ENCODE measurements at regions not wholly inside any gene's neighbourhood (a gene's known extent, or its start where the extent isn't known, plus 50 kb on each side); places are given as distances from the start of the nearest gene placed in this dataset.

DNA sequence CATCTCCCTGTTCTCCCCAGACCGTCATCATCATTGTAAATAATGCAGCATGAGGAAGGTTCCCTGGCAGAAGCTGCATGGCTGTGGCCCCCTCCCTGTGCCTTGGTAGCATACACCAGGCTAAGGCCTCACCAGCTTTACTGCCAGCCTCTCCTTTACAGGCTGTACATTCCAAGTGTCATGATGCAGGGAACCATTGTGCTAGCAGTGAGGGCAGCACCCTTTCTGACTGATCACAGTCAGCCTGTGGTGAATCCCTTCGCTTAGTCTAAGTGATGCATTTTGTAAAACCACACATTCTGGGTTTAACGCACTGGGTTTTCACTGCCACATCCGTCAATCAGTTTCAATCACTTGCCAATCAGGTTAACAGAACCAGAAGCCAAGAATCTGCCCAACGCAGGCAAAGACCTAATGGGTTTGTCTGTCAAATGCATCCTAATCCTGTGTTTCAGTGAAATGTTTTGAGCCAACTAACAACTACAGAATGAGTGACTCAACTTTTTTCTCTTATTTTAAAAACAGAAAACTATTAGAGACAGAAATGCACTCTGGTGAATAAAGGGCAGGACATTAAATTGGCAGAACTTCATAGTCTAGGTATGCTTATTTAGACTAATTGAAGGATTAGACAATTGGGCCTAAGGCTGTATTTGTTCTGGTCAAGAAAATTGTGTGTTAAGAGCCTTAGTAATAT, 225.9 kb upstream of the DPH6 start:
- H3K27me3 Mint-ChIP-seq (ENCODE audit: low read depth) = no peaks in the 10 kb centered on the region
- Histone ChIP-seq H4K5ac (ENCODE audit: insufficient read length, low read depth, low read length) (no peak overlapping the region), H2BK12ac (ENCODE audit: insufficient read length, low read depth, low read length) (no peak overlapping the region), H2BK120ac (ENCODE audit: low read depth, low read length, poor library complexity, severe bottlenecking) (no peak overlapping the region), H2AFZ (ENCODE audit: low read length) (no peak overlapping the region), H3K4ac (ENCODE audit: low read depth, low read length) (no peak overlapping the region), H2BK15ac (ENCODE audit: low read depth, low read length) (no peak overlapping the region), H2BK20ac (ENCODE audit: low read depth, low read length, poor library complexity, severe bottlenecking) (no peak overlapping the region), H2AK5ac (ENCODE audit: insufficient read length, low read length) (no peak overlapping the region), H3K18ac (ENCODE audit: insufficient read length, low read depth, low read length) (no peak overlapping the region), H3K14ac (ENCODE audit: insufficient read depth, low read length) (no peak overlapping the region), H3K23ac (ENCODE audit: insufficient read length, low read depth, low read length) (no peak overlapping the region), H3K4me1 (ENCODE audit: insufficient read depth, low read length) (no peaks in the 10 kb centered on the region), H3K23me2 (ENCODE audit: insufficient read length, low read depth, low read length, poor library complexity, severe bottlenecking) (no peaks in the 10 kb centered on the region), H3K56ac (ENCODE audit: insufficient read length, low read depth, low read length) (no peak overlapping the region), H4K91ac (ENCODE audit: insufficient read length, low read depth, low read length) (no peak overlapping the region), H2BK5ac (ENCODE audit: insufficient read length, low read length) (no peak overlapping the region), H3K27ac (ENCODE audit: insufficient read length, low read depth, low read length) (no peak overlapping the region), H4K8ac (replicated peaks; ENCODE audit: insufficient read length, low read depth, low read length) (no peak overlapping the region), H3T11ph (ENCODE audit: low read length) (no peak overlapping the region), H3K79me1 (ENCODE audit: insufficient read depth, low read depth, low read length, poor library complexity, severe bottlenecking) (no peaks in the 10 kb centered on the region), H4K20me1 (ENCODE audit: control insufficient read depth, insufficient read depth, insufficient read length) (no peaks in the 10 kb centered on the region), H3K9ac (ENCODE audit: extremely low read depth, insufficient read length, low read length) (no peak overlapping the region), H3K79me2 (ENCODE audit: insufficient read depth, low read length) (no peaks in the 10 kb centered on the region), H3K27me3 (ENCODE audit: insufficient read depth, low read length) (no peaks in the 10 kb centered on the region), H3K9me3 (ENCODE audit: control insufficient read depth, low read depth, low read length) (no peaks in the 10 kb centered on the region), H3K4me2 (ENCODE audit: insufficient read depth, insufficient read length, low read length) (no peak overlapping the region)
- no CpG with 5 or more reads among the region's 5 CpGs for WGBS (ENCODE audit: extremely low coverage, insufficient read length, low lambda C conversion rate)
- no peak overlapping the region for H3K27ac Mint-ChIP-seq
- no peaks in the 10 kb centered on the region for H3K9me3 Mint-ChIP-seq
- DNase-seq = no peak
- H3K4me1 Mint-ChIP-seq = peaks cover 0 to 6% of the 10 kb centered on the region in 2 experiments; a peak in 1 of 4 replicates
- TF ChIP-seq, protein P1, sequence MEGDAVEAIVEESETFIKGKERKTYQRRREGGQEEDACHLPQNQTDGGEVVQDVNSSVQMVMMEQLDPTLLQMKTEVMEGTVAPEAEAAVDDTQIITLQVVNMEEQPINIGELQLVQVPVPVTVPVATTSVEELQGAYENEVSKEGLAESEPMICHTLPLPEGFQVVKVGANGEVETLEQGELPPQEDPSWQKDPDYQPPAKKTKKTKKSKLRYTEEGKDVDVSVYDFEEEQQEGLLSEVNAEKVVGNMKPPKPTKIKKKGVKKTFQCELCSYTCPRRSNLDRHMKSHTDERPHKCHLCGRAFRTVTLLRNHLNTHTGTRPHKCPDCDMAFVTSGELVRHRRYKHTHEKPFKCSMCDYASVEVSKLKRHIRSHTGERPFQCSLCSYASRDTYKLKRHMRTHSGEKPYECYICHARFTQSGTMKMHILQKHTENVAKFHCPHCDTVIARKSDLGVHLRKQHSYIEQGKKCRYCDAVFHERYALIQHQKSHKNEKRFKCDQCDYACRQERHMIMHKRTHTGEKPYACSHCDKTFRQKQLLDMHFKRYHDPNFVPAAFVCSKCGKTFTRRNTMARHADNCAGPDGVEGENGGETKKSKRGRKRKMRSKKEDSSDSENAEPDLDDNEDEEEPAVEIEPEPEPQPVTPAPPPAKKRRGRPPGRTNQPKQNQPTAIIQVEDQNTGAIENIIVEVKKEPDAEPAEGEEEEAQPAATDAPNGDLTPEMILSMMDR (conservative IDR thresholded peaks at IDR 0.05) = no peak
- no peaks in the 10 kb centered on the region for H3K36me3 Mint-ChIP-seq (ENCODE audit: insufficient read depth in 1 of 3, low read depth in 3 of 3)
- no peak overlapping the region for H3K4me3 Mint-ChIP-seq

All from H9 (cell line).